ENCODE measurements at regions not wholly inside any gene's neighbourhood (a gene's known extent, or its start where the extent isn't known, plus 50 kb on each side); places are given as distances from the start of the nearest gene placed in this dataset.

DNA sequence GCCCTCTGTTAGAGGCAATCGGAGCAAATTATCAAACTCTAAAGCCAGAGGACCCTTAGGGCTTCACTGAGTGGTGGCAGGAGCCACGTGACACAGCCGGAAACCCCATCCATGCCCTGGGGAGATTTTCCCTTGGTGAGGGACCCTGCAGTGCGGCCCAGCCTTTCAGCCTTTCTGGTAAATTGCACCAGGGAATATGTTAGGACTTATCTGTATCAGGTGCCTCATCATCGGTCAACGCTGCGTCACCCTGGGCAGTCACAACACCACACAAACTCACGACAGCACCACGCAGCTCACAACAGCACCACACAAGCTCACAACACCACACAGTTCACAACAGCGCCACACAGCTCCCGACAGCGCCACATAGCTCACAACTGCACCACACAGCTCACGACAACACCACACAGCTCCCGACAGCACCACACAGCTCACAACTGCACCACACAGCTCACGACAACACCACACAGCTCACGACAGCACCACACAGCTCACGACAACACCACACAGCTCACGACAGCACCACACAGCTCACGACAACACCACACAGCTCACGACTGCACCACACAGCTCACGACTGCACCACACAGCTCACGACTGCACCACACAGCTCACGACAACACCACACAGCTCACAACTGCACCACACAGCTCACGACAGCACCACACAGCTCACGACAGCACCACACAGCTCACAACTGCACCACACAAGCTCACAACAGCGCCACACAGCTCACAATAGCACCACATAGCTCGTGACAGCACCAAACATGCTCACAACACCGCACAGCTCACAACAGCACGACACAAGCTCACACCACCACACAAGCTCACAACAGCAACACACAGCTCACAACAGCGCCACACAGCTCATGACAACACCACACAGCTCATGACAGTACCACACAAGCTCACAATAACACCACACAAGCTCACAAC, 199.0 kb downstream of the DLL1 start:
- TF ChIP-seq, protein P1, sequence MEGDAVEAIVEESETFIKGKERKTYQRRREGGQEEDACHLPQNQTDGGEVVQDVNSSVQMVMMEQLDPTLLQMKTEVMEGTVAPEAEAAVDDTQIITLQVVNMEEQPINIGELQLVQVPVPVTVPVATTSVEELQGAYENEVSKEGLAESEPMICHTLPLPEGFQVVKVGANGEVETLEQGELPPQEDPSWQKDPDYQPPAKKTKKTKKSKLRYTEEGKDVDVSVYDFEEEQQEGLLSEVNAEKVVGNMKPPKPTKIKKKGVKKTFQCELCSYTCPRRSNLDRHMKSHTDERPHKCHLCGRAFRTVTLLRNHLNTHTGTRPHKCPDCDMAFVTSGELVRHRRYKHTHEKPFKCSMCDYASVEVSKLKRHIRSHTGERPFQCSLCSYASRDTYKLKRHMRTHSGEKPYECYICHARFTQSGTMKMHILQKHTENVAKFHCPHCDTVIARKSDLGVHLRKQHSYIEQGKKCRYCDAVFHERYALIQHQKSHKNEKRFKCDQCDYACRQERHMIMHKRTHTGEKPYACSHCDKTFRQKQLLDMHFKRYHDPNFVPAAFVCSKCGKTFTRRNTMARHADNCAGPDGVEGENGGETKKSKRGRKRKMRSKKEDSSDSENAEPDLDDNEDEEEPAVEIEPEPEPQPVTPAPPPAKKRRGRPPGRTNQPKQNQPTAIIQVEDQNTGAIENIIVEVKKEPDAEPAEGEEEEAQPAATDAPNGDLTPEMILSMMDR (IDR thresholded peaks at IDR 0.05; ENCODE audit: low read depth, low read length, poor library complexity, severe bottlenecking), result no peak
- TF ChIP-seq EZH2phosphoT487 (IDR thresholded peaks at IDR 0.05; ENCODE audit: borderline replicate concordance, low read length), result no peak
